ENCODE measurements at regions not wholly inside any gene's neighbourhood (a gene's known extent, or its start where the extent isn't known, plus 50 kb on each side); places are given as distances from the start of the nearest gene placed in this dataset.

- no peak overlapping the region for H3K4me3 Mint-ChIP-seq
- no peaks in the 10 kb centered on the region for H3K36me3 Mint-ChIP-seq (ENCODE audit: low read depth)
- ATAC-seq, result no peak
- peaks cover 16% of the 10 kb centered on the region for H3K27me3 Mint-ChIP-seq
- no peak for DNase-seq
- H3K9me3 ChIP-seq (ENCODE audit: control insufficient read depth, low read length, poor library complexity, severe bottlenecking), result peaks cover 3% of the 10 kb centered on the region
- no peak overlapping the region for H3K27ac Mint-ChIP-seq
- no peaks in the 10 kb centered on the region for H3K4me1 Mint-ChIP-seq
Measured at GRCh38 chr2:217263756-217264155, 403.9 kb upstream of the TNP1 start.

- H3K36me3 Mint-ChIP-seq (ENCODE audit: low read depth), result no peaks in the 10 kb centered on the region
- no peak overlapping the region for H3K4me3 Mint-ChIP-seq
- no peaks in the 10 kb centered on the region for H3K4me1 Mint-ChIP-seq
- no peak for DNase-seq
- no peak for ATAC-seq
- peaks cover 3% of the 10 kb centered on the region for H3K9me3 ChIP-seq (ENCODE audit: control insufficient read depth, low read length, poor library complexity, severe bottlenecking)
- no peak overlapping the region for H3K27ac Mint-ChIP-seq
- peaks cover 9% of the 10 kb centered on the region for H3K27me3 Mint-ChIP-seq
Measured at GRCh38 chr2:217262911-217263310, 403.0 kb upstream of the TNP1 start.

- H3K27me3 Mint-ChIP-seq, result no peaks in the 10 kb centered on the region
- H3K36me3 Mint-ChIP-seq (ENCODE audit: low read depth), result no peaks in the 10 kb centered on the region
- no peak overlapping the region for H3K4me3 Mint-ChIP-seq
- H3K27ac Mint-ChIP-seq, result no peak overlapping the region
- DNase-seq, result no peak
- H3K9me3 ChIP-seq (ENCODE audit: control insufficient read depth, low read length, poor library complexity, severe bottlenecking), result no peaks in the 10 kb centered on the region
- ATAC-seq, result no peak
- H3K4me1 Mint-ChIP-seq, result no peaks in the 10 kb centered on the region
Measured at GRCh38 chr2:217261452-217261851, 401.6 kb upstream of the TNP1 start.

- no peaks in the 10 kb centered on the region for H3K27me3 Mint-ChIP-seq
- ATAC-seq, result no peak
- H3K9me3 ChIP-seq (ENCODE audit: control insufficient read depth, low read length, poor library complexity, severe bottlenecking), result no peaks in the 10 kb centered on the region
- H3K4me1 Mint-ChIP-seq, result no peaks in the 10 kb centered on the region
- H3K27ac Mint-ChIP-seq, result no peak overlapping the region
- DNase-seq, result no peak
- H3K4me3 Mint-ChIP-seq, result no peak overlapping the region
- no peaks in the 10 kb centered on the region for H3K36me3 Mint-ChIP-seq (ENCODE audit: low read depth)
Measured at GRCh38 chr2:217260441-217261115, 400.7 kb upstream of the TNP1 start.

- DNase-seq (no peak), ATAC-seq (no peak)
- Mint-ChIP-seq H3K27ac (no peak overlapping the region), H3K4me3 (no peak overlapping the region), H3K27me3 (no peaks in the 10 kb centered on the region), H3K4me1 (no peaks in the 10 kb centered on the region), H3K36me3 (ENCODE audit: low read depth) (no peaks in the 10 kb centered on the region)
- no peaks in the 10 kb centered on the region for H3K9me3 ChIP-seq (ENCODE audit: control insufficient read depth, low read length, poor library complexity, severe bottlenecking)
Measured at GRCh38 chr2:217258170-217258569, 398.3 kb upstream of the TNP1 start.

- ATAC-seq (no peak), DNase-seq (no peak)
- no peaks in the 10 kb centered on the region for H3K9me3 ChIP-seq (ENCODE audit: control insufficient read depth, low read length, poor library complexity, severe bottlenecking)
- H3K27ac Mint-ChIP-seq, result no peak overlapping the region
- no peaks in the 10 kb centered on the region for H3K27me3 Mint-ChIP-seq
- no peaks in the 10 kb centered on the region for H3K4me1 Mint-ChIP-seq
- H3K4me3 Mint-ChIP-seq, result no peak overlapping the region
- no peaks in the 10 kb centered on the region for H3K36me3 Mint-ChIP-seq (ENCODE audit: low read depth)
Measured at GRCh38 chr2:217256251-217256650, 396.4 kb upstream of the TNP1 start.

- DNase-seq, result no peak
- Mint-ChIP-seq H3K36me3 (ENCODE audit: low read depth) (no peaks in the 10 kb centered on the region), H3K27ac (no peak overlapping the region), H3K4me3 (no peak overlapping the region), H3K27me3 (no peaks in the 10 kb centered on the region), H3K4me1 (no peaks in the 10 kb centered on the region)
- no peak for ATAC-seq
- no peaks in the 10 kb centered on the region for H3K9me3 ChIP-seq (ENCODE audit: control insufficient read depth, low read length, poor library complexity, severe bottlenecking)
Measured at GRCh38 chr2:217254111-217254510, 394.2 kb upstream of the TNP1 start.

GRCh38 chr2:217252181-217252580 lies 392.3 kb upstream of the TNP1 start:
- no peaks in the 10 kb centered on the region for H3K9me3 ChIP-seq (ENCODE audit: control insufficient read depth, low read length, poor library complexity, severe bottlenecking)
- no peak overlapping the region for H3K27ac Mint-ChIP-seq
- no peaks in the 10 kb centered on the region for H3K36me3 Mint-ChIP-seq (ENCODE audit: low read depth)
- no peak overlapping the region for H3K4me3 Mint-ChIP-seq
- DNase-seq, result no peak
- ATAC-seq, result no peak
- H3K4me1 Mint-ChIP-seq, result no peaks in the 10 kb centered on the region
- peaks cover 7% of the 10 kb centered on the region for H3K27me3 Mint-ChIP-seq

GRCh38 chr2:217250013-217250524 lies 390.2 kb upstream of the TNP1 start:
- DNase-seq, result no peak
- Mint-ChIP-seq H3K27me3 (peaks cover 9% of the 10 kb centered on the region), H3K4me3 (no peak overlapping the region), H3K27ac (no peak overlapping the region), H3K4me1 (no peaks in the 10 kb centered on the region), H3K36me3 (ENCODE audit: low read depth) (no peaks in the 10 kb centered on the region)
- no peaks in the 10 kb centered on the region for H3K9me3 ChIP-seq (ENCODE audit: control insufficient read depth, low read length, poor library complexity, severe bottlenecking)
- no peak for ATAC-seq

- Mint-ChIP-seq H3K4me1 (no peaks in the 10 kb centered on the region), H3K36me3 (ENCODE audit: low read depth) (no peaks in the 10 kb centered on the region), H3K27me3 (peaks cover 9% of the 10 kb centered on the region), H3K4me3 (no peak overlapping the region), H3K27ac (no peak overlapping the region)
- ATAC-seq (no peak), DNase-seq (no peak)
- no peaks in the 10 kb centered on the region for H3K9me3 ChIP-seq (ENCODE audit: control insufficient read depth, low read length, poor library complexity, severe bottlenecking)
Measured at GRCh38 chr2:217249121-217250012, 389.5 kb upstream of the TNP1 start.

- DNase-seq (no peak), ATAC-seq (no peak)
- Mint-ChIP-seq H3K27ac (no peak overlapping the region), H3K27me3 (peaks cover 9% of the 10 kb centered on the region), H3K36me3 (ENCODE audit: low read depth) (no peaks in the 10 kb centered on the region), H3K4me3 (no peak overlapping the region), H3K4me1 (no peaks in the 10 kb centered on the region)
- H3K9me3 ChIP-seq (ENCODE audit: control insufficient read depth, low read length, poor library complexity, severe bottlenecking), result no peaks in the 10 kb centered on the region
Measured at GRCh38 chr2:217248312-217248935, 388.6 kb upstream of the TNP1 start.

- H3K4me1 Mint-ChIP-seq, result no peaks in the 10 kb centered on the region
- DNase-seq (no peak), ATAC-seq (no peak)
- H3K27ac Mint-ChIP-seq, result no peak overlapping the region
- H3K36me3 Mint-ChIP-seq (ENCODE audit: low read depth), result no peaks in the 10 kb centered on the region
- no peak overlapping the region for H3K4me3 Mint-ChIP-seq
- H3K9me3 ChIP-seq (ENCODE audit: control insufficient read depth, low read length, poor library complexity, severe bottlenecking), result no peaks in the 10 kb centered on the region
- H3K27me3 Mint-ChIP-seq, result peaks cover 9% of the 10 kb centered on the region
Measured at GRCh38 chr2:217247476-217247875, 387.6 kb upstream of the TNP1 start.

GRCh38 chr2:217246108-217246507 lies 386.2 kb upstream of the TNP1 start:
- no peak for DNase-seq
- no peaks in the 10 kb centered on the region for H3K9me3 ChIP-seq (ENCODE audit: control insufficient read depth, low read length, poor library complexity, severe bottlenecking)
- no peak overlapping the region for H3K4me3 Mint-ChIP-seq
- H3K4me1 Mint-ChIP-seq, result no peaks in the 10 kb centered on the region
- no peak for ATAC-seq
- H3K36me3 Mint-ChIP-seq (ENCODE audit: low read depth), result no peaks in the 10 kb centered on the region
- H3K27me3 Mint-ChIP-seq, result peaks cover 9% of the 10 kb centered on the region
- no peak overlapping the region for H3K27ac Mint-ChIP-seq
